Ovary (tissue), 7 donors: ENCODE measurements at regions not wholly inside any gene's neighbourhood (a gene's known extent, or its start where the extent isn't known, plus 50 kb on each side); places are given as distances from the start of the nearest gene placed in this dataset.

Source experiments
- DNase-seq, 5 donors: peaks; one replicate each; pipeline ENCODE4 v3.0.0-alpha.2; 2019 to 2020
- H3K27ac ChIP-seq, 2 donors: fragments of 200-600 bp; one replicate each; pipeline versions ENCODE4 v1.5.1 to v1.8.0; 2019 to 2022
- H3K27me3 ChIP-seq: fragments of 200-600 bp; one replicate; pipeline ENCODE4 v1.8.0; 2022
- H3K36me3 ChIP-seq: fragments of 200-600 bp; sonication (generic); one replicate; pipeline ENCODE4 v1.5.1; 2019
- H3K4me1 ChIP-seq: one replicate; pipeline ENCODE4 v1.8.1; 2013; ENCODE audit warnings: mild to moderate bottlenecking, moderate library complexity; ENCODE audit not compliant: insufficient read depth
- H3K4me3 ChIP-seq: fragments of 200-600 bp; sonication (generic); one replicate; pipeline ENCODE4 v1.5.1; 2017
- H3K9me3 ChIP-seq, 2 donors: fragments of 200-600 bp in 1 of 2; sonication (generic) in 1 of 2; one replicate each; pipeline versions ENCODE4 v1.5.1 to v1.8.1; 2013 to 2019; ENCODE audit warnings: mild to moderate bottlenecking in 1 of 2, moderate library complexity in 1 of 2
- CTCF ChIP-seq, 3 donors: fragments of 450-650 bp in 2 of 3; fragments of 200-600 bp in 1 of 3; IDR thresholded peaks; one replicate each; pipeline versions ENCODE4 v1.5.1 to v1.8.0; 2016 to 2022; ENCODE audit warnings: antibody characterized with exemption in 3 of 3, mild to moderate bottlenecking in 1 of 3
- EP300 ChIP-seq: sonication (generic); formaldehyde crosslinking; IDR thresholded peaks from one replicate; pipeline ENCODE4 v1.6.1; 2017; ENCODE audit warnings: antibody characterized with exemption
- POLR2A ChIP-seq: fragments of 450-650 bp; IDR thresholded peaks from one replicate; pipeline ENCODE4 v1.6.1; 2017; ENCODE audit warnings: antibody characterized with exemption, mild to moderate bottlenecking, moderate library complexity
- WGBS, 3 donors: extraction: QIAGEN DNeasy Blood & Tissue Kit in 1 of 3; methylation state at CpG; one replicate each; pipeline versions ENCODE4 v1.1.5 to v1.1.7; 2013 to 2017; 5-methylcytosine and 5-hydroxymethylcytosine counted together
- intact Hi-C, 4 donors: fragments of 100-400 bp; cut with DNase I; formaldehyde crosslinking; loops; one replicate each; pipeline versions ENCODE4 v1.11.0 to v1.15.1; 2022 to 2023
- donor health status: DM: no; HTN: no; CAD: no; lungs with moderate emphysema.
- donor health status: DM: no; HTN: no; CAD: no.
- donor health status: Bipolar disorder and iron deficiency.
- donor health status: DM: no; HTN: no; CAD: no.
- donor health status: DM: yes; HTN: yes; CAD: no.

- Histone ChIP-seq H3K36me3 (no peaks in the 10 kb centered on the region), H3K9me3 (no peaks in the 10 kb centered on the region), H3K4me1 (no peaks in the 10 kb centered on the region), H3K27ac (no peak overlapping the region), H3K27me3 (no peaks in the 10 kb centered on the region), H3K4me3 (no peak overlapping the region)
- intact Hi-C loops, result no loop called here
- no peak for DNase-seq
- 86 to 99% (median 88%) methylated on average over 2 of the region's 2 CpGs for WGBS, 3 donors
- no peak for TF ChIP-seq POLR2A
- no peak for TF ChIP-seq EP300
- TF ChIP-seq CTCF (IDR thresholded peaks at IDR 0.05), result no peak
These were observed 154.6 kb upstream of the FAT1 start for GRCh38 chr4:186878203-186878776.

GRCh38 chr4:186881521-186882220 lies 158.0 kb upstream of the FAT1 start:
- Histone ChIP-seq H3K36me3 (no peaks in the 10 kb centered on the region), H3K27ac (no peak overlapping the region), H3K9me3 (no peaks in the 10 kb centered on the region), H3K27me3 (no peaks in the 10 kb centered on the region), H3K4me3 (no peak overlapping the region), H3K4me1 (no peaks in the 10 kb centered on the region)
- TF ChIP-seq CTCF (IDR thresholded peaks at IDR 0.05) (no peak), POLR2A (no peak), EP300 (no peak)
- intact Hi-C loops, result no loop called here
- 27 to 48% (median 38%) methylated on average over 3 of the region's 3 CpGs for WGBS, 3 donors
- no peak for DNase-seq

GRCh38 chr4:186882293-186882692 lies 158.6 kb upstream of the FAT1 start:
- Histone ChIP-seq H3K27ac (no peak overlapping the region), H3K4me1 (no peaks in the 10 kb centered on the region), H3K9me3 (no peaks in the 10 kb centered on the region), H3K4me3 (no peak overlapping the region), H3K36me3 (no peaks in the 10 kb centered on the region), H3K27me3 (no peaks in the 10 kb centered on the region)
- no peak for TF ChIP-seq POLR2A
- TF ChIP-seq EP300, result no peak
- no peak for TF ChIP-seq CTCF (IDR thresholded peaks at IDR 0.05)
- DNase-seq, result no peak
- 22 to 44% (median 25%) methylated on average over 1 of the region's 1 CpG for WGBS, 3 donors
- intact Hi-C loops, result no loop called here

- Histone ChIP-seq H3K36me3 (no peaks in the 10 kb centered on the region), H3K27me3 (no peaks in the 10 kb centered on the region), H3K4me3 (no peak overlapping the region), H3K27ac (no peak overlapping the region), H3K4me1 (no peaks in the 10 kb centered on the region), H3K9me3 (no peaks in the 10 kb centered on the region)
- WGBS, 3 donors, result 65 to 71% (median 68%) methylated on average over 6 of the region's 6 CpGs
- TF ChIP-seq CTCF (IDR thresholded peaks at IDR 0.05) (no peak), POLR2A (no peak), EP300 (no peak)
- no peak for DNase-seq
- intact Hi-C loops, result no loop called here
These were observed 161.6 kb upstream of the FAT1 start for GRCh38 chr4:186885289-186885688.
